ENCODE measurements at regions not wholly inside any gene's neighbourhood (a gene's known extent, or its start where the extent isn't known, plus 50 kb on each side); places are given as distances from the start of the nearest gene placed in this dataset.
A peak's percentile ranks its signal among the peaks of the same experiment; 100 is the strongest.

GRCh38 chr13:21911646-21912298 lies 240.9 kb downstream of the FGF9 start:
- Histone ChIP-seq H3K79me1 (ENCODE audit: low read depth, low read length) (no peaks in the 10 kb centered on the region; the same call in 1 of the 2 replicates), H4K8ac (ENCODE audit: extremely low read depth, insufficient read depth, low read length) (no peak overlapping the region), H3K9ac (replicated peaks in 1 of 4; ENCODE audit: extremely low read depth in 1 of 4, low read depth in 3 of 4, low read length in 3 of 4) (no peak overlapping the region), H3K18ac (ENCODE audit: extremely low read depth, low read length) (no peak overlapping the region), H3K23ac (ENCODE audit: insufficient read length) (no peak overlapping the region), H3K4ac (replicated peaks; ENCODE audit: insufficient read length, low read depth, low read length) (no peak overlapping the region), H3K4me2 (ENCODE audit: insufficient read depth in 1 of 2, low read depth in 2 of 2, low read length in 2 of 2) (no peak overlapping the region; a peak in 1 of 4 replicates), H3K4me1 (replicated peaks in 1 of 4; ENCODE audit: control insufficient read depth in 3 of 4, insufficient read depth in 4 of 4, low read length in 3 of 4) (peaks cover 0 to 10% (median 4%) of the 10 kb centered on the region in 4 experiments; a peak in 5 of 7 replicates), H3K14ac (ENCODE audit: insufficient read length) (no peak overlapping the region), H3K79me2 (ENCODE audit: control insufficient read depth in 1 of 2, insufficient read depth in 2 of 2, low read length in 2 of 2) (no peaks in the 10 kb centered on the region), H2BK5ac (ENCODE audit: low read depth, low read length) (no peak overlapping the region), H4K20me1 (replicated peaks in 1 of 2; ENCODE audit: control insufficient read depth in 1 of 2, insufficient read depth in 2 of 2, low read length in 2 of 2) (no peaks in the 10 kb centered on the region), H3K27ac (ENCODE audit: low read depth, low read length) (no peak overlapping the region), H3K4me3 (ENCODE audit: extremely low read depth in 1 of 4, insufficient read depth in 2 of 4, low read depth in 3 of 4, low read length in 4 of 4) (no peak overlapping the region), H4K5ac (ENCODE audit: insufficient read length, low read depth, low read length) (no peak overlapping the region), H3K23me2 (ENCODE audit: low read depth, low read length) (peaks cover 2% of the 10 kb centered on the region; the same call in 1 of the 2 replicates), H2AK5ac (ENCODE audit: low read depth, low read length) (no peak overlapping the region), H2BK20ac (ENCODE audit: low read length) (no peak overlapping the region), H3K9me3 (ENCODE audit: insufficient read depth in 2 of 2, low read depth in 1 of 2, low read length in 1 of 2) (no peaks in the 10 kb centered on the region), H2BK15ac (ENCODE audit: low read length) (no peak overlapping the region), H4K91ac (replicated peaks; ENCODE audit: insufficient read length, low read length) (no peak overlapping the region), H2BK12ac (ENCODE audit: low read depth, low read length) (no peak overlapping the region), H2BK120ac (replicated peaks; ENCODE audit: low read depth, low read length) (no peak overlapping the region), H3K36me3 (ENCODE audit: control insufficient read depth in 2 of 4, insufficient read depth in 4 of 4, low read length in 3 of 4) (no peaks in the 10 kb centered on the region), H3K27me3 (replicated peaks in 1 of 4; ENCODE audit: control insufficient read depth in 3 of 4, extremely low read depth in 1 of 4, insufficient read depth in 3 of 4, low read length in 3 of 4) (no peaks in the 10 kb centered on the region), H3K56ac (replicated peaks; ENCODE audit: insufficient read length, low read depth, low read length) (no peak overlapping the region), H2AFZ (ENCODE audit: low read length) (no peak overlapping the region)
- DNase-seq (ENCODE audit: low read depth in 1 of 2, low spot score in 2 of 2), result no peak
- POLR2A ChIA-PET (ENCODE audit: partially characterized antibody), result no interaction called here
- no peak for FAIRE-seq
- TF ChIP-seq JUND (IDR thresholded peaks at IDR 0.05; ENCODE audit: low read length), result 0 out of 2 replicates have a peak, but pooled peaks have one; percentile 31
- TF ChIP-seq HDAC2 (IDR thresholded peaks at IDR 0.05; ENCODE audit: borderline replicate concordance in 1 of 2, low read depth in 2 of 2, low read length in 2 of 2), result no peak
- CTCF ChIA-PET (ENCODE audit: partially characterized antibody), result interaction anchor here (0.5 to 2.0 kb wide), 12 partner anchors 13 to 824 kb away, joined by 3 to 8 read pairs (median 4); no protein-coding TSS in a partner anchor
- 72% methylated on average over 4 of the region's 6 CpGs; no CpG with 5 or more reads in 1 of the 2 experiments for WGBS, 2 experiments (ENCODE audit: extremely low coverage in 1 of 2, insufficient coverage in 1 of 2, insufficient read length in 1 of 2, insufficient replicate concordance in 2 of 2, low coverage in 1 of 2, low lambda C conversion rate in 2 of 2, missing lambda C conversion rate in 1 of 2)
